ENCODE measurements at regions not wholly inside any gene's neighbourhood (a gene's known extent, or its start where the extent isn't known, plus 50 kb on each side); places are given as distances from the start of the nearest gene placed in this dataset.

- H4K20me1 ChIP-seq (ENCODE audit: insufficient read depth, low read length): no peaks in the 10 kb centered on the region
- no peak for DNase-seq (ENCODE audit: low spot score)
- H3K4me1 ChIP-seq (ENCODE audit: insufficient read depth, low read length, poor library complexity, severe bottlenecking): no peaks in the 10 kb centered on the region
- no peak for TF ChIP-seq CTCF (conservative IDR thresholded peaks at IDR 0.05; ENCODE audit: low read length)
- no peak for TF ChIP-seq EZH2phosphoT487 (IDR thresholded peaks at IDR 0.05; ENCODE audit: borderline replicate concordance, low read depth, low read length)
- no peaks in the 10 kb centered on the region for H3K79me2 ChIP-seq (ENCODE audit: insufficient read depth, low read depth, low read length)
- no peak overlapping the region for H3K4me3 ChIP-seq (ENCODE audit: low read depth, low read length, poor library complexity, severe bottlenecking)
- no peaks in the 10 kb centered on the region for H3K9me3 ChIP-seq (ENCODE audit: low read length)
- no TSS peak for BruUV-seq (replicated peaks)
- POLR2A ChIA-PET: interaction anchor here (1.0 kb wide), 1 partner anchor 82 kb away, joined by 3 read pairs; no protein-coding TSS in a partner anchor
- H3K4me2 ChIP-seq (ENCODE audit: low read length): no peak overlapping the region
- no peak overlapping the region for H3K27ac ChIP-seq (ENCODE audit: low read depth, low read length, poor library complexity, severe bottlenecking)
- no peaks in the 10 kb centered on the region for H3K9me2 ChIP-seq (ENCODE audit: insufficient read depth, low read length)
- intact Hi-C loops (cut with micrococcal nuclease; ENCODE audit: unreplicated experiment): no loop called here
- no peaks in the 10 kb centered on the region for H3K36me3 ChIP-seq (ENCODE audit: insufficient read depth, low read length)
- CTCF ChIA-PET (ENCODE audit: unreplicated experiment): no interaction called here
- no peak overlapping the region for H2AFZ ChIP-seq (ENCODE audit: low read length)
Observed at GRCh38 chr3:111465081-111465670, 76.8 kb upstream of the CD96 start.

GRCh38 chr3:111470032-111470431, 72.0 kb upstream of the CD96 start:
- H4K20me1 ChIP-seq (ENCODE audit: insufficient read depth, low read length): no peaks in the 10 kb centered on the region
- no peaks in the 10 kb centered on the region for H3K9me3 ChIP-seq (ENCODE audit: low read length)
- ChIA-PET POLR2A (interaction anchor here (0.6 kb wide), 1 partner anchor 9 kb away, joined by 3 read pairs; no protein-coding TSS in a partner anchor), CTCF (ENCODE audit: unreplicated experiment) (no interaction called here)
- no TSS peak for BruUV-seq (replicated peaks)
- H3K4me3 ChIP-seq (ENCODE audit: low read depth, low read length, poor library complexity, severe bottlenecking): no peak overlapping the region
- H3K4me2 ChIP-seq (ENCODE audit: low read length): no peak overlapping the region
- no peaks in the 10 kb centered on the region for H3K36me3 ChIP-seq (ENCODE audit: insufficient read depth, low read length)
- TF ChIP-seq CTCF (conservative IDR thresholded peaks at IDR 0.05; ENCODE audit: low read length) (no peak), EZH2phosphoT487 (IDR thresholded peaks at IDR 0.05; ENCODE audit: borderline replicate concordance, low read depth, low read length) (no peak)
- no peaks in the 10 kb centered on the region for H3K9me2 ChIP-seq (ENCODE audit: insufficient read depth, low read length)
- H3K27ac ChIP-seq (ENCODE audit: low read depth, low read length, poor library complexity, severe bottlenecking): no peak overlapping the region
- intact Hi-C loops (cut with micrococcal nuclease; ENCODE audit: unreplicated experiment): no loop called here
- DNase-seq (ENCODE audit: low spot score): no peak
- no peaks in the 10 kb centered on the region for H3K79me2 ChIP-seq (ENCODE audit: insufficient read depth, low read depth, low read length)
- H3K4me1 ChIP-seq (ENCODE audit: insufficient read depth, low read length, poor library complexity, severe bottlenecking): no peaks in the 10 kb centered on the region
- no peak overlapping the region for H2AFZ ChIP-seq (ENCODE audit: low read length)

- no peak overlapping the region for H2AFZ ChIP-seq (ENCODE audit: low read length)
Observed at GRCh38 chr3:111471831-111472230, 70.2 kb upstream of the CD96 start.

More at GRCh38 chr3:111471831-111472230, 70.2 kb upstream of the CD96 start:
- no peak for TF ChIP-seq CTCF (conservative IDR thresholded peaks at IDR 0.05; ENCODE audit: low read length)
- no peak for TF ChIP-seq EZH2phosphoT487 (IDR thresholded peaks at IDR 0.05; ENCODE audit: borderline replicate concordance, low read depth, low read length)
- Histone ChIP-seq H3K79me2 (ENCODE audit: insufficient read depth, low read depth, low read length) (no peaks in the 10 kb centered on the region), H3K36me3 (ENCODE audit: insufficient read depth, low read length) (no peaks in the 10 kb centered on the region), H3K9me2 (ENCODE audit: insufficient read depth, low read length) (no peaks in the 10 kb centered on the region), H3K9me3 (ENCODE audit: low read length) (no peaks in the 10 kb centered on the region), H3K4me1 (ENCODE audit: insufficient read depth, low read length, poor library complexity, severe bottlenecking) (no peaks in the 10 kb centered on the region), H4K20me1 (ENCODE audit: insufficient read depth, low read length) (no peaks in the 10 kb centered on the region), H3K4me3 (ENCODE audit: low read depth, low read length, poor library complexity, severe bottlenecking) (no peak overlapping the region), H3K27ac (ENCODE audit: low read depth, low read length, poor library complexity, severe bottlenecking) (no peak overlapping the region), H3K4me2 (ENCODE audit: low read length) (no peak overlapping the region)
- DNase-seq (ENCODE audit: low spot score): no peak
- intact Hi-C loops (cut with micrococcal nuclease; ENCODE audit: unreplicated experiment): no loop called here
- BruUV-seq (replicated peaks): no TSS peak
- ChIA-PET CTCF (ENCODE audit: unreplicated experiment) (no interaction called here), POLR2A (interaction anchor here (0.8 kb wide), 1 partner anchor 11 kb away, joined by 3 read pairs; no protein-coding TSS in a partner anchor)
